22Rv1 (cell line): ENCODE measurements at regions not wholly inside any gene's neighbourhood (a gene's known extent, or its start where the extent isn't known, plus 50 kb on each side); places are given as distances from the start of the nearest gene placed in this dataset.

Experiments used
- CTCF ChIP-seq: fragments of 450-650 bp; IDR thresholded peaks from 2 replicates; pipeline ENCODE4 v1.5.1; 2017; ENCODE audit warnings: mild to moderate bottlenecking
- ZFX ChIP-seq: fragments of 450-650 bp; IDR thresholded peaks from 2 replicates; pipeline ENCODE4 v1.6.1; 2017; ENCODE audit warnings: antibody characterized with exemption, borderline replicate concordance

DNA sequence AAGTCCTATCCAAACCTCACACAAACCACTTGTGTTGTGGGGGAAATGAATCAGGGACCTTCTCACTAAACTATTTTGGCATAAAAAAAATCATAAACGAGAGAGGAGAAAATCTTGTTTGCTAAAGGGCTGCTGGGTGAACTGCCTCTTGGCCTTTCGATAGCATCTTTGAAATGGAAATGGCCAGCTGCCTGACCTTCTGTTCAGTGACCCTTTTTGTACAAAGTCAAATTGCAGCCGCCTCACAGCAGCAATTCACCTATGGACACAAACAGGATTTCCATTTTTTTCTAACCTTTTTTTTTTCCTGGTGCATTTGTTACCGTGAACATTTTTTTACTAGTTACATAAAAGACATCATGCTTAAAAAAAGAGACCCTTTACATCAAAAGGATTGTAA, 89.0 kb upstream of the ONECUT1 start:
- TF ChIP-seq CTCF: no peak
- no peak for TF ChIP-seq ZFX
